Hepatic stellate cell (primary cell): ENCODE measurements at regions not wholly inside any gene's neighbourhood (a gene's known extent, or its start where the extent isn't known, plus 50 kb on each side); places are given as distances from the start of the nearest gene placed in this dataset.
"Not testable (repeated sequence)": the region's sequence is repeated elsewhere in the genome, so short reads cannot be mapped to it uniquely, and the experiment has no call there.

Experiments used
- DNase-seq: peaks from one replicate; pipeline ENCODE4 v3.0.0; 2011; ENCODE audit warnings: low spot score

DNA sequence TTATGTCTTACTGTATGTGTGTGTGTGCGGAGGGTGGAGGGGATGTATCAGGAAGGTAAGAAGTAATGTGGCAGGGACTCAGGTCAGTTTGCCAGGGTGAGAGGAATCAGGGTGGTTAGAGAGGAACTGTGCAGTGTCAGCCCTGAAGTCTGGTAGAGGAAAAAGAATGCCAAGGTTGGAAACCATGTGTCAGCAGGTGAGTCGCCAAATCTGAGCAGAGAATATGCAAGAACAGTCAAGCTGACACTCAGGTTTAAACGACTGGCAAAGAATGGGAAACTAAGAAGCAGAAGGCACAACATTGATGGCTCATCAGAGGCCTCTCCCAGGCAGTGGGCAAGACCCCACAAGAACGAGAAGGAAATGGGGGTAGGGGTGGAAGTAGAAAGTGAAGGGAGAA is 107.5 kb upstream of the TBX18 start:
- DNase-seq, result no peak

GRCh38 chr6:84870672-84871071 is 106.3 kb upstream of the TBX18 start:
- no peak for DNase-seq

GRCh38 chr6:84868149-84868548 is 103.8 kb upstream of the TBX18 start:
- no peak for DNase-seq

GRCh38 chr6:84867521-84867920 is 103.1 kb upstream of the TBX18 start:
- no peak for DNase-seq

DNA sequence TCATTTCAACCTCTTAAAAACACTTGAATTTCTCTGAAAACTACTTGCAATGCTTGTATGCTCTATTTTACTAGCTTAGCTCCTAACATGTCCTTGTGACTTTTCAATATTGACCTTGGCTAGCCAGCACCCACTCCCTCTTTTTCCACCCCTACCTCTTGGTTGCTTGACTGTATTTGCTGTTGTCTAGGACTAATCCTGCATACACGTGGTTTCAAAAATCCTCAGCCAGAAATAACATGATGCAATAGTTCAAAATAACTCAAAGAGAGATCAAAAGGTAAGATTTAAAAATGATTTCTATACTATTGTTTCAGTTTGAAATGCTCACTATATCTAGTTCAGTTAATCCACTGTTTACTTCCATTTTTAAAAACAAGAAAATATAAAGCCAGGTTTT is 102.3 kb upstream of the TBX18 start:
- DNase-seq, result no peak

GRCh38 chr6:84865372-84865771 is 101.0 kb upstream of the TBX18 start:
- DNase-seq, result not testable (repeated sequence)

DNA sequence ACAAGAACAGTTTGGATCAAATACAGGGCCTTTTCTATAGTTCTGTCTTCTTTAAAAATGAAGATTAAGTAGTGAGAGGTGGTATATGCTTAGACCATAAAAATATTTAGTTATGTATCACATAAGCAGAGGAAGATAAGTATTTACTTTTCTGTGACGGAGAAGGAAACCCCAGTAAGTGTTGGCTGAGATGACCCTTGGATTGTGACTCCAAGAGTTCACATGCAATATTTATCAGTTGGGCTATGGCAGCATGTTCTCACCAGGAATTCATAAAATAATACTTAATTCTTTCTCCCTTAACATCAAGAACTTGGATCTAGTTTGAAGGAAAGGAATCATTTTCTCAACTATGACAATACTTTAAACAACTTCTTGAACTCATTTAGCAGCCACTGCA is 98.4 kb upstream of the TBX18 start:
- no peak for DNase-seq

DNA sequence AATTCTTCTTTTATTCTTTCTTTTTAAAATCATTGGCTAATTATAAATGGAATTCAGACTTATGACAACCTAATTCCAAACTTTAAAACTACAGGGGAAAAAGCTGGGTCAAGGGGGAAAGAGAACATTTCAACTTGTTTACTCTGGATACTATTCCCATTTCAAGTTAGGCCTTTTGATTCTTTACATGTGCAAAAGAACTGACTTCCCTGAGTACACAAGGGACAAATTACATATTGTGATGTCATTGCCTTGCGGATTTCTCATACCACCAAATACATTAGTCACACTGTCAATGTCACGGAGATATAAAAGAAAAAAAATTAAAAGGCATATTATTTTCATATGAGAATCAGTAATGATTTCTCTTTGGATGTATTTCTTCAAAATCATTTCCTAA is 96.5 kb upstream of the TBX18 start:
- no peak for DNase-seq

- no peak for DNase-seq
These were observed 96.1 kb upstream of the TBX18 start for GRCh38 chr6:84860509-84860908.

DNA sequence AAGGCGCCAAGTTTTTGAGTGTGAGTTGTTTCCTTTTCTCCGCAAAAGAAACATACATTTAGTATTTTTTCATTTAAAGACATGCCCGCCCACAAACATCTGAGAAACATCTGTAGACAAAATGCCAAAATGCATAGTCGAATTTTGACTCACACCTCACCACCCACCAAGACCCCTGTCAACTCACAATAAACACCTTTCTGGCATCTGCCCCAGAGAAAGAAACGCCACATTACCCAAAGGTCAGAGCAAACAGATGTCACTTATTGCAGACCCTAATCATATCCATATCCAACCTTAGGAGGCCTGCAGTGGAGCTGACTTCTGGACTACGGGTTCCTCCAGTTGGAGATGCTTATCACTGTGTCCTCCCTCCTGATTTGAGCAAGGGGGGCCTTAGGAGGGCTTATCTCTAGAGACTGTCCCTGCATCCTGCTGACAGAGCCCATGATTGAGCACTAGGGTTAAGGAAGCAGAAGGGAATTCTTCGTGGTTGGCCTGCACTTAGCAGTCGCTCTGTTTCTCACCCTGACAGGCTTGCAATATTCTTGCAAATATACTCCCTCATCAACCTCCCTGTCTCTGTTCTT is 90.5 kb upstream of the TBX18 start:
- DNase-seq, result no peak

- DNase-seq, result no peak
These were observed 89.5 kb upstream of the TBX18 start for GRCh38 chr6:84853901-84854300.

- DNase-seq, result no peak
These were observed 84.6 kb upstream of the TBX18 start for GRCh38 chr6:84848960-84849359.

- no peak for DNase-seq
These were observed 83.2 kb upstream of the TBX18 start for GRCh38 chr6:84847390-84848160.

DNA sequence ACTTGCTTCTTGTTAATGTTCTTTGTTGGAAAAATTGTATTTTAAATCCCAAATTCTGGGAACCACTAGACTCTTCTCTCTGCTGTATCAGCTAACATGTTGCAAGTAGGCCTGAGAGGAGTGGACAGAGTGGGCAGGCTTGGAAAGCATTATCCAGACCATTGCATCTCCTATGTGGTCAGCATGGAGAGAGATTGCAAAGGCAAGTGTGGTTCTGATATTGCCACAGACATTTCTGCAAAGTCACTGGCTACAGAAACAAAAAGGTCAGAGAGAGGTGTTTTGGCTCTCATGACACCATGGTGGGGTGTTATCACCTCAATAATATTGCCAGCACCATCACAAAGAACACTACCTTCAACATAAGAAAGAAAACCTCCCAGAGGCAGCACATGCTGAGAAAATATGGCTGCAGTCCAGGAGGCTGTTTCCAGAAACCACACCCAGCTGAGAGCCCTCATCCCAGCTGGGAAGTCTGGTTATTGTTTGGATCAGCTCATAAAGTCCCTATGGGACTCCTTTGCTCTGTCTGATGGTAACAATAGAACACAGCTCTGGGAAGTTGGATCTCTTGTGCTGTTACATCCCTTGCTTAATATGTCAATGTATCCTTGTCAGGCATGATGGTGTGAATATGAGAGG is 78.2 kb upstream of the TBX18 start:
- no peak for DNase-seq

GRCh38 chr6:84837068-84837866 is 72.9 kb upstream of the TBX18 start:
- DNase-seq, result not testable (repeated sequence)

GRCh38 chr6:84836366-84836765 is 72.0 kb upstream of the TBX18 start:
- DNase-seq, result no peak

DNA sequence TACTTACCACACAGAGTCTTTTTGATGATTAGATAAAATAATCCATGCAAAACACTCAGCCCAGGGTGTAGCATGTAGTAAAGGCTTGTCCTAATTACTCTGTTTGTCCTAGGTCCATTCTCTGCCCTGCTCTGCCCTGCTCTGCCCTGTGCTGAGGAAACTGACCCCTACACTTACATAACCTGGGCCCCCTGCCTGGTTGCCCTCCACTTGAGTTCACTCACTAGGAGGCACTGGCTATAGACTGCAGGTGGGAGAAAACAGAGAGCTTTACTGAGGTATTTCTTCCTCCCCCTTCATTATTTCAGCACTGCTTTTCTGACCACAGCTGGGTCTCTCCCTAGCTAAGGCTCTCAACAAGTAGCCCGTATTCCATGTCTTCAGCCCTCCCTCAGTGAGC is 70.9 kb upstream of the TBX18 start:
- no peak for DNase-seq

DNA sequence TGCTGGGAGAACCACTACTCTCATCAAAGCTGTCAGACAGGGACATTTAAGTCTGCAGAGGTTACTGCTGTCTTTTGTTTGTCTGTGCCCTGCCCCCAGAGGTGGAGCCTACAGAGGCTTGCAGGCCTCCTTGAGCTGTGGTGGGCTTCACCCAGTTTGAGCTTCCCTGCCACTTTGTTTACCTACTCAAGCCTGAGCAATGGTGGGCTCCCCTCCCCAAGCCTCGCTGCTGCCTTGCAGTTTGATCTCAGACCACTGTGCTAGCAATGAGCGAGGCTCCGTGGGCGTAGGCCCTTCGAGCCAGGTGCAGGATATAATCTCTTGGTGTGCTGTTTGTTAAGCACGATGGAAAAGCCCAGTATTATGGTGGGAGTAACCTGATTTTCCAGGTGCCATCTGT is 67.5 kb upstream of the TBX18 start:
- DNase-seq, result not testable (repeated sequence)

DNA sequence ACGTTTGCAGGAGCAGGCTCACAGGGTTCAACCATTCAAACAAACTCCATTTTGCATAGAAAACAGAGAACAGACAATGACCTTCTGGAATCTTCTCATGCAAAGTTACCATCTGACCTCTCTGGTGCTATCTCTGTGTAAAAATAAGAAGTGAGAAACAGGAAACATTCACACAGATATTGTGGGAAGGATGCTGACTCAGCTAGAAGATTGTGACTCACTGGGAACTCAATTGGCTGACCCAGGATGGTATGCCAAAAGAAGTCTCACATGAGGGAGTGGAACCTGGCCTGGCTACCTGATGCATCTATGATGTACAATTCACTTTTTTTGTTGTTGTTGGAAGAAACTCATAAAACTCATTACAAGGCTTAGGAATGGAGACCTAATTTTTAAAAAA is 61.1 kb upstream of the TBX18 start:
- DNase-seq, result no peak

DNA sequence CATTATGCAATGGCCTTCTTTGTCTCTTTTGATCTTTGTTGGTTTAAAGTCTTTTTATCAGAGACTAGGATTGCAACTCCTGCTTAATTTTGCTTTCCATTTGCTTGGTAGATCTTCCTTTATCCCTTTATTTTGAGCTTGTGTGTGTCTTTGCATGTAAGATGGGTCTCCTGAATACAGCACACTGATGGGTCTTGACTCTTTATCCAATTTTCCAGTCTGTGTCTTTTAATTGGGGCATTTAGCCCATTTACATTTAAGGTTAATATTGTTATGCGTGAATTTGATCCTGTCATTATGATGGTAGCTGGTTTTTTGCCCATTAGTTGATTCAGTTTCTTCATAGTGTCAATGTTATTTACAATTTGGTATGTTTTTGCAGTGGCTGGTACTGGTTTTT is 56.9 kb upstream of the TBX18 start:
- DNase-seq, result not testable (repeated sequence)

DNA sequence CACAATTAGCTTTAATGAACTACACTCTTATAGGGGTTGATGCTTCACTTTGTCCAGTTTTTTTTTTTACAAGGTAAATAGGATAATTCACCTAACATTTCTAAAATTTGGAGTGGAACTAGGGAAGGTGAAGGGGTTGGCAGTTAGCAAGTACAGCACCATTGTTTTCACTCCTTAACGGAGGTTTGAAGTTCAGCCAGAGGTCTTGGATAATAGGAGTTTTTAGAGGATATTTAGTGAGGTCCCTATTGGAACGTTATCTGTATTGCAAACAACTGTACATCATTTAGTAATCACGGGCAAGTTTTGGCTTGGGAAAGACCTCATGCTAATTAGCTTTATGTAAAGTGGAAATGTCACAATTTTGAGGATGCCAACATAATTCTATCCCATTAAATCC is 52.3 kb upstream of the TBX18 start:
- DNase-seq, result no peak

DNA sequence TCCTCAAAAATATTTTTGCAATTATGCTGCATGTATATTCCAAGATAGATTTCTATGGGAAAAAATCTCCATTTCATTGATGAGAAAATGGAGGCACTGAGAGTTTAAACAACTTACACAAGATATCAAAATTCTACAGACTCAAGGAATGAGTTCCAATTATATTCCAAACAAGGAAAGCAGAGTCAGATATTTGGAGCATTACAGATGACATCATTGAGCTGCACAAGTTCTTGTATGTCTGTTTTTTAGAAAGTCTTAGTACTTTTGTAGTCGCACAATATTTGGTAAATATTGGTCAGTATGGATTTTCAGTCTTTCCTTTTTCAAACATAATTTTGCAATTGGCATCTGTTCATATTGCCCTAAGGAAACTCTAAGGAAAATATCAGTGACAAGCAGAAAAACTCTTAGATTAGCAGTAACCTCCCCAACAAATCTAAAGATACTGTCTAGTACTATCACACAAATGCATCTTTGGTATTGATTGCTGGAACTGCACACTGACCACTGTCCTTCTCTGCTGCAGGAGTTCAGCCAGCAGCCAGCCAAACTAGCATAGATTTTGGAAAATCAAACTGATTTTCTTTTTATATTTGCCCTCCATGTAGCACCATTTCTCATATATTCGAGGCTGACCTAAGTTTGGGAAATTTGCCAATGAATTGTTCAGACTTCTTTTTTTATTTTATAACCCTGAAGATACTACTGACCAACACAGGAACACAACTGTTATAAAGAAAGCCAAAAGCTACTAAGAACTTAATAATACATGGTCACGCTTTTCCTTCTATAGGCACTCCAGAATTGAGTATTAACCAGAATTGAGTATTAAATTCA is 51.7 kb upstream of the TBX18 start:
- DNase-seq, result no peak
